Epithelial cell of prostate (primary cell): ENCODE measurements at regions not wholly inside any gene's neighbourhood (a gene's known extent, or its start where the extent isn't known, plus 50 kb on each side); places are given as distances from the start of the nearest gene placed in this dataset.
A peak's percentile ranks its signal among the peaks of the same experiment; 100 is the strongest.

Source experiments
- DNase-seq: peaks from one replicate; pipeline ENCODE4 v3.0.0-alpha.2; 2011; ENCODE audit warnings: low read depth, low spot score
- H3K27ac ChIP-seq: fragments of 450-650 bp; 2 replicates; pipeline ENCODE4 v1.5.1; 2017; ENCODE audit warnings: mild to moderate bottlenecking

- DNase-seq: no peak
- no peak overlapping the region for H3K27ac ChIP-seq
Observed at GRCh38 chr3:105032541-105032940, 334.2 kb upstream of the ALCAM start.

GRCh38 chr3:105033081-105033480, 333.6 kb upstream of the ALCAM start:
- no peak overlapping the region for H3K27ac ChIP-seq
- DNase-seq: no peak

GRCh38 chr3:105039004-105039403, 327.7 kb upstream of the ALCAM start:
- DNase-seq: no peak

GRCh38 chr3:105040026-105040622, 326.6 kb upstream of the ALCAM start:
- DNase-seq: no peak
- H3K27ac ChIP-seq: no peak overlapping the region

More at GRCh38 chr3:105039004-105039403, 327.7 kb upstream of the ALCAM start:
- H3K27ac ChIP-seq: no peak overlapping the region

- no peak for DNase-seq
- H3K27ac ChIP-seq: no peak overlapping the region
Observed at GRCh38 chr3:105042586-105042985, 324.1 kb upstream of the ALCAM start.

GRCh38 chr3:105051111-105051510, 315.6 kb upstream of the ALCAM start:
- no peak overlapping the region for H3K27ac ChIP-seq
- no peak for DNase-seq

GRCh38 chr3:105051972-105052371, 314.7 kb upstream of the ALCAM start:
- DNase-seq: no peak

GRCh38 chr3:105062853-105063252, 303.9 kb upstream of the ALCAM start:
- DNase-seq: no peak
- H3K27ac ChIP-seq: no peak overlapping the region

More at GRCh38 chr3:105051972-105052371, 314.7 kb upstream of the ALCAM start:
- no peak overlapping the region for H3K27ac ChIP-seq

- no peak for DNase-seq
- H3K27ac ChIP-seq: no peak overlapping the region
Observed at GRCh38 chr3:105065895-105066839, 300.5 kb upstream of the ALCAM start.

GRCh38 chr3:105067361-105067760, 299.3 kb upstream of the ALCAM start:
- no peak for DNase-seq
- no peak overlapping the region for H3K27ac ChIP-seq

- no peak for DNase-seq
- no peak overlapping the region for H3K27ac ChIP-seq
Observed at GRCh38 chr3:105077060-105077822, 289.5 kb upstream of the ALCAM start.

- no peak for DNase-seq
- H3K27ac ChIP-seq: no peak overlapping the region
Observed at GRCh38 chr3:105083945-105084344, 282.8 kb upstream of the ALCAM start.

- H3K27ac ChIP-seq: no peak overlapping the region
- no peak for DNase-seq
Observed at GRCh38 chr3:105085506-105085905, 281.2 kb upstream of the ALCAM start.

GRCh38 chr3:105093371-105094252, 273.1 kb upstream of the ALCAM start:
- no peak overlapping the region for H3K27ac ChIP-seq
- DNase-seq: no peak

- no peak for DNase-seq
- no peak overlapping the region for H3K27ac ChIP-seq
Observed at GRCh38 chr3:105094588-105094987, 272.1 kb upstream of the ALCAM start.

- no peak for DNase-seq
- no peak overlapping the region for H3K27ac ChIP-seq
Observed at GRCh38 chr3:105096071-105096470, 270.6 kb upstream of the ALCAM start.

GRCh38 chr3:105101603-105102002, 265.1 kb upstream of the ALCAM start:
- H3K27ac ChIP-seq: no peak overlapping the region
- no peak for DNase-seq

- no peak for DNase-seq
- H3K27ac ChIP-seq: no peak overlapping the region
Observed at GRCh38 chr3:105103139-105103538, 263.6 kb upstream of the ALCAM start.

- H3K27ac ChIP-seq: no peak overlapping the region
- DNase-seq: no peak
Observed at GRCh38 chr3:105108823-105109222, 257.9 kb upstream of the ALCAM start.

- peak overlapping the region; percentile 70 for H3K27ac ChIP-seq
- DNase-seq: peak; percentile 90
Observed at GRCh38 chr3:105118905-105119304, 247.8 kb upstream of the ALCAM start.
